Parathyroid adenoma (tissue), 2 donors: ENCODE measurements at regions not wholly inside any gene's neighbourhood (a gene's known extent, or its start where the extent isn't known, plus 50 kb on each side); places are given as distances from the start of the nearest gene placed in this dataset.

ENCODE experiments used
- H2AFZ ChIP-seq: fragments of 300-600 bp; sonication (generic); one replicate; pipeline ENCODE4 v1.7.0; 2017; ENCODE audit warnings: antibody characterized with exemption, mild to moderate bottlenecking
- H3K27ac ChIP-seq: fragments of 300-600 bp; sonication (generic); one replicate; pipeline ENCODE4 v1.7.0; 2017
- H3K27me3 ChIP-seq: fragments of 300-600 bp; sonication (generic); one replicate; pipeline ENCODE4 v1.7.0; 2017; ENCODE audit warnings: low read length; ENCODE audit not compliant: control insufficient read depth, insufficient read depth
- H3K36me3 ChIP-seq: fragments of 300-600 bp; sonication (generic); one replicate; pipeline ENCODE4 v1.7.0; 2017; ENCODE audit warnings: low read length; ENCODE audit not compliant: control insufficient read depth, insufficient read depth
- H3K4me1 ChIP-seq: fragments of 300-600 bp; sonication (generic); one replicate; pipeline ENCODE4 v1.7.0; 2017; ENCODE audit warnings: control low read depth
- H3K4me2 ChIP-seq: fragments of 300-600 bp; sonication (generic); one replicate; pipeline ENCODE4 v1.7.0; 2017; ENCODE audit warnings: low read length
- H3K4me3 ChIP-seq: fragments of 300-600 bp; sonication (generic); one replicate; pipeline ENCODE4 v1.7.0; 2017; ENCODE audit warnings: low read depth, low read length
- H3K79me2 ChIP-seq: fragments of 300-600 bp; sonication (generic); one replicate; pipeline ENCODE4 v1.7.0; 2017; ENCODE audit warnings: control low read depth
- H3K9ac ChIP-seq: fragments of 300-600 bp; sonication (generic); one replicate; pipeline ENCODE4 v1.7.0; 2017; ENCODE audit warnings: mild to moderate bottlenecking
- H3K9me3 ChIP-seq: fragments of 300-600 bp; sonication (generic); one replicate; pipeline ENCODE4 v1.7.0; 2017; ENCODE audit warnings: low read length; ENCODE audit not compliant: control insufficient read depth
- CTCF ChIP-seq: fragments of 300-600 bp; sonication (generic); IDR thresholded peaks from one replicate; pipeline ENCODE4 v1.7.0; 2017; ENCODE audit warnings: antibody characterized with exemption, mild to moderate bottlenecking
- donor health status: primary hyperparathyroidism.

- Histone ChIP-seq H3K4me2 (peak overlapping the region; percentile 67), H3K27me3 (no peaks in the 10 kb centered on the region), H3K4me1 (peaks cover 11% of the 10 kb centered on the region), H3K9ac (no peak overlapping the region), H3K4me3 (peak overlapping the region; percentile 25), H3K36me3 (no peaks in the 10 kb centered on the region), H3K9me3 (no peaks in the 10 kb centered on the region), H3K79me2 (no peaks in the 10 kb centered on the region), H3K27ac (peak overlapping the region; percentile 39), H2AFZ (peak overlapping the region; percentile 98)
- TF ChIP-seq CTCF: no peak
Measured at GRCh38 chr7:47635091-47636080, 53.5 kb upstream of the TNS3 start.

GRCh38 chr7:47634273-47634672 is 52.4 kb upstream of the TNS3 start:
- H3K4me3 ChIP-seq: no peak overlapping the region
- H3K27me3 ChIP-seq: no peaks in the 10 kb centered on the region
- H3K4me2 ChIP-seq: no peak overlapping the region
- H2AFZ ChIP-seq: no peak overlapping the region
- no peaks in the 10 kb centered on the region for H3K9me3 ChIP-seq
- no peaks in the 10 kb centered on the region for H3K79me2 ChIP-seq
- H3K9ac ChIP-seq: no peak overlapping the region
- no peak overlapping the region for H3K27ac ChIP-seq
- no peaks in the 10 kb centered on the region for H3K36me3 ChIP-seq
- peaks cover 11% of the 10 kb centered on the region for H3K4me1 ChIP-seq
- TF ChIP-seq CTCF: no peak

GRCh38 chr7:47633134-47633533 is 51.2 kb upstream of the TNS3 start:
- Histone ChIP-seq H3K27ac (no peak overlapping the region), H3K4me3 (no peak overlapping the region), H3K4me2 (no peak overlapping the region), H3K79me2 (no peaks in the 10 kb centered on the region), H2AFZ (no peak overlapping the region), H3K4me1 (peaks cover 11% of the 10 kb centered on the region), H3K9me3 (no peaks in the 10 kb centered on the region), H3K27me3 (no peaks in the 10 kb centered on the region), H3K36me3 (no peaks in the 10 kb centered on the region), H3K9ac (no peak overlapping the region)
- no peak for TF ChIP-seq CTCF
